ENCODE measurements at regions not wholly inside any gene's neighbourhood (a gene's known extent, or its start where the extent isn't known, plus 50 kb on each side); places are given as distances from the start of the nearest gene placed in this dataset.

- Histone ChIP-seq H3K4me3 (replicated peaks; ENCODE audit: low read depth, low read length) (no peak overlapping the region), H3K36me3 (ENCODE audit: control insufficient read depth, insufficient read depth, low read length) (no peaks in the 10 kb centered on the region), H3K27me3 (replicated peaks; ENCODE audit: control insufficient read depth, insufficient read depth, low read length) (no peaks in the 10 kb centered on the region)
- TF ChIP-seq CTCF (IDR thresholded peaks at IDR 0.05; ENCODE audit: insufficient read depth, low read length, poor library complexity, severe bottlenecking): no peak
- no peak for DNase-seq (ENCODE audit: extremely low read depth, insufficient read length)
These were observed 91.1 kb upstream of the CACNA2D1 start for GRCh38 chr7:82534684-82535083.

DNA sequence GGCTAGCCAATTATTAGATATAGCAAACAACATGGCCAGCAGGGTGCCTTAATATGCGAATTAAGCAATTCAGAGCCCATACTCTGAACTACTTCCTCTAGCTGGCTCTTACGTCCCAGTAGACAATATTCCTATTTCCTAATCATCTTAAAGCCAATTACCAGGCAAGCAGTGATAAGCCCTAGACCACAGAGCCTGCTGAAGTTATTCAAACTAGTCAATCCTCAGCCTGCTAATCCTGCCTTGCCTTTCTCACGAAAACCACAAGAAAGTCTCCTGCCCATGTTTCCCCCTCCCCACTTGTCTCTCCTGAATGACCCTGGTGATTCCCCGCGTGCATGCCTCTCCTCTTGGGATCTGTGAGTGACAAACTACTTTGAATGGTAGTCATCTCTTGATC, 86.8 kb upstream of the CACNA2D1 start:
- Histone ChIP-seq H3K4me3 (replicated peaks; ENCODE audit: low read depth, low read length) (no peak overlapping the region), H3K36me3 (ENCODE audit: control insufficient read depth, insufficient read depth, low read length) (no peaks in the 10 kb centered on the region), H3K27me3 (replicated peaks; ENCODE audit: control insufficient read depth, insufficient read depth, low read length) (no peaks in the 10 kb centered on the region)
- no peak for DNase-seq (ENCODE audit: extremely low read depth, insufficient read length)
- no peak for TF ChIP-seq CTCF (IDR thresholded peaks at IDR 0.05; ENCODE audit: insufficient read depth, low read length, poor library complexity, severe bottlenecking)

DNA sequence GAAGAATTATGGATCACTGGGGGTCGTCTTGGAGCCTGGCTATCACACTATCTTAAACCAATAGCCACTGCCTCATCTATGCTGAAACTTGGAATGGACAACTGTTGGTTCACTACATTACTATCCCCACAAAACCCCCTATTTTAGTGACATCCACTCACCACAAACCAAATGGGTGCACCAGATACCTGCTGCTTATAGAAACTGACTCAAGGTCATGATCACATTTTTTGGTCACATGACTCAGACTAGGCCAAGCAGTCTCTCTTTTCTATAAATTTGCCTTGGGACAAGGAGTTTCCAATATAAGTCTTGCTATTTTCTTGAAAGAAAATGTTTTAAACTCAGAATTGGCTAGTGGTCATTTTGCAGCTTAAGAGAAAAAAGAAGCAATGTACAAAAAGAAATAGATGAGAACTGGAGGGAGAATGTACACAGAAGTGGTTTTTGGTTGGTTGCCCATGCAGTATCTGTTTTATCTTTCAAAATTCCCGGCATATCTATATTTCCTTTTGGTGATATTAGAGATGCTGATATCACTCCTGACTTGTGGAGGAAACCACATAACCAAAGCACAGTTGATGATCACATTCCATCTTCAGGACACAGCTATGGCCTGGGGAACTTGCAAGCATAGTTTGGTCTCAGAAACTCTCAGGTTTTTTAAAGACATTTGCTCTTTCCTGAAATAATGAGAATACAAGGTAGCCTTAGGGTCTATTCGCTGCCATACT, 85.2 kb upstream of the CACNA2D1 start:
- TF ChIP-seq CTCF (IDR thresholded peaks at IDR 0.05; ENCODE audit: insufficient read depth, low read length, poor library complexity, severe bottlenecking): no peak
- no peaks in the 10 kb centered on the region for H3K27me3 ChIP-seq (replicated peaks; ENCODE audit: control insufficient read depth, insufficient read depth, low read length)
- no peak for DNase-seq (ENCODE audit: extremely low read depth, insufficient read length)
- H3K36me3 ChIP-seq (ENCODE audit: control insufficient read depth, insufficient read depth, low read length): no peaks in the 10 kb centered on the region
- no peak overlapping the region for H3K4me3 ChIP-seq (replicated peaks; ENCODE audit: low read depth, low read length)

GRCh38 chr7:82527851-82528250, 84.3 kb upstream of the CACNA2D1 start:
- no peak for TF ChIP-seq CTCF (IDR thresholded peaks at IDR 0.05; ENCODE audit: insufficient read depth, low read length, poor library complexity, severe bottlenecking)
- DNase-seq (ENCODE audit: extremely low read depth, insufficient read length): no peak
- Histone ChIP-seq H3K27me3 (replicated peaks; ENCODE audit: control insufficient read depth, insufficient read depth, low read length) (no peaks in the 10 kb centered on the region), H3K4me3 (replicated peaks; ENCODE audit: low read depth, low read length) (no peak overlapping the region), H3K36me3 (ENCODE audit: control insufficient read depth, insufficient read depth, low read length) (no peaks in the 10 kb centered on the region)

DNA sequence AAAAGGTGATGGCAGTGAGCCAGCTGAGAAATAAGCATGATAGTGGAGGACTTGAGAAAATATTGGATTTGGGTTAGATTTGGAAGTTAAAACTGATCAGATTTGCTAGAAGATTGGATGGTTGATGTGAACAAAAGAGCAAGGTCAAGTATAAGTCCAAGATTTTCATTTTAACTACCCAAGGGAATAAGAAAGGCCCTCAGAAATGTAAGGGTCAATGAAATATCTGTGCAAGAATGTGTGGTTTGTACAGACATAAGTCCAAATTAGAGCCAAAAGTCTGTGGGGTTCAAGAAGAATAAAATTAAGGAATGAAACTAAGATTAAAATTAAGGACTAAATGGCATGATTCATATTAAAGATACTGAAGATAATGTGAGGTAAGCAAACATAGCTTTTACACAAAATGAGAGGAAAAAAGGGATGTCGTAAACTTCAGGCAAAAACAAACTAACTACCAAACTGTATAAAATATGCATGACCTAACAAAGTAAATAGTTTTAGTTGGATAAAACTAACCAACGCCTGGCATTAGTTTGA, 78.4 kb upstream of the CACNA2D1 start:
- DNase-seq (ENCODE audit: extremely low read depth, insufficient read length): no peak
- TF ChIP-seq CTCF (IDR thresholded peaks at IDR 0.05; ENCODE audit: insufficient read depth, low read length, poor library complexity, severe bottlenecking): no peak

More for the DNA sequence above, 78.4 kb upstream of the CACNA2D1 start:
- no peaks in the 10 kb centered on the region for H3K36me3 ChIP-seq (ENCODE audit: control insufficient read depth, insufficient read depth, low read length)
- H3K27me3 ChIP-seq (replicated peaks; ENCODE audit: control insufficient read depth, insufficient read depth, low read length): no peaks in the 10 kb centered on the region
- no peak overlapping the region for H3K4me3 ChIP-seq (replicated peaks; ENCODE audit: low read depth, low read length)
